Liver (tissue), 8 donors: ENCODE measurements at regions not wholly inside any gene's neighbourhood (a gene's known extent, or its start where the extent isn't known, plus 50 kb on each side); places are given as distances from the start of the nearest gene placed in this dataset.

Experiments used
- DNase-seq: peaks from one replicate; pipeline ENCODE4 v3.0.0-alpha.2; 2017; ENCODE audit warnings: low spot score
- H3K27ac ChIP-seq, 2 donors: one replicate each; pipeline ENCODE4 v1.7.0; 2013; ENCODE audit warnings: inconsistent platforms in 2 of 2, low read length in 2 of 2, control low read depth in 1 of 2, low read depth in 1 of 2, mild to moderate bottlenecking in 1 of 2
- H3K27me3 ChIP-seq, 4 donors: one replicate each; pipeline versions ENCODE4 v1.6.1 to v1.7.0; 2013; ENCODE audit warnings: low read length in 3 of 4, inconsistent platforms in 1 of 4, mild to moderate bottlenecking in 1 of 4, moderate library complexity in 1 of 4; ENCODE audit not compliant: control insufficient read depth in 4 of 4, insufficient read depth in 4 of 4
- H3K36me3 ChIP-seq, 4 donors: one replicate each; pipeline versions ENCODE4 v1.6.1 to v1.7.0; 2013; ENCODE audit warnings: low read length in 3 of 4, mild to moderate bottlenecking in 3 of 4, low read depth in 1 of 4, moderate library complexity in 1 of 4; ENCODE audit not compliant: control insufficient read depth in 4 of 4, insufficient read depth in 3 of 4
- H3K4me1 ChIP-seq, 4 donors: one replicate each; pipeline versions ENCODE4 v1.6.1 to v1.7.0; 2013; ENCODE audit warnings: low read length in 3 of 4, mild to moderate bottlenecking in 3 of 4, moderate library complexity in 1 of 4; ENCODE audit not compliant: control insufficient read depth in 4 of 4, insufficient read depth in 4 of 4
- H3K4me3 ChIP-seq, 3 donors: one replicate each; pipeline versions ENCODE4 v1.6.1 to v1.7.0; 2013; ENCODE audit warnings: low read length in 3 of 3, control low read depth in 1 of 3, low read depth in 1 of 3, mild to moderate bottlenecking in 1 of 3
- H3K9ac ChIP-seq, 2 donors: one replicate each; pipeline ENCODE4 v1.7.0; 2013; ENCODE audit warnings: low read length in 2 of 2, mild to moderate bottlenecking in 2 of 2, moderate library complexity in 2 of 2, control low read depth in 1 of 2, low read depth in 1 of 2
- H3K9me3 ChIP-seq, 4 donors: one replicate each; pipeline versions ENCODE4 v1.6.1 to v1.7.0; 2013; ENCODE audit warnings: low read length in 3 of 4; ENCODE audit not compliant: control insufficient read depth in 4 of 4
- EGR1 ChIP-seq, 2 donors: IDR thresholded peaks; 2 replicates each; pipeline ENCODE4 v1.6.1; 2016 to 2018; ENCODE audit warnings: antibody characterized with exemption in 2 of 2, low read depth in 2 of 2
- FOXA1 ChIP-seq: IDR thresholded peaks from 2 replicates; pipeline ENCODE4 v1.6.1; 2016; ENCODE audit warnings: antibody characterized with exemption
- FOXA2 ChIP-seq: IDR thresholded peaks from 2 replicates; pipeline ENCODE4 v1.6.1; 2016; ENCODE audit warnings: antibody characterized with exemption
- HNF4G ChIP-seq: IDR thresholded peaks from 2 replicates; pipeline ENCODE4 v1.6.1; 2016; ENCODE audit warnings: antibody characterized with exemption
- NR2F2 ChIP-seq: IDR thresholded peaks from 2 replicates; pipeline ENCODE4 v1.6.1; 2016; ENCODE audit warnings: antibody characterized with exemption
- REST ChIP-seq: IDR thresholded peaks from 2 replicates; pipeline ENCODE4 v1.6.1; 2016; ENCODE audit warnings: antibody characterized with exemption, mild to moderate bottlenecking
- RXRA ChIP-seq, 2 donors: IDR thresholded peaks; 2 replicates each; pipeline ENCODE4 v1.6.1; 2017 to 2018; ENCODE audit warnings: antibody characterized with exemption in 2 of 2, mild to moderate bottlenecking in 1 of 2
- SP1 ChIP-seq: IDR thresholded peaks from 2 replicates; pipeline ENCODE4 v1.6.1; 2018; ENCODE audit warnings: antibody characterized with exemption, mild to moderate bottlenecking
- TAF1 ChIP-seq: conservative IDR thresholded peaks from 2 replicates; pipeline ENCODE4 v1.6.1; 2016; ENCODE audit warnings: antibody characterized with exemption, mild to moderate bottlenecking
- YY1 ChIP-seq: IDR thresholded peaks from 2 replicates; pipeline ENCODE4 v1.6.1; 2016; ENCODE audit warnings: antibody characterized with exemption, mild to moderate bottlenecking
- ZBTB33 ChIP-seq: IDR thresholded peaks from 2 replicates; pipeline ENCODE4 v1.6.1; 2016; ENCODE audit warnings: antibody characterized with exemption
- WGBS: extraction: QIAGEN DNeasy Blood & Tissue Kit; methylation state at CpG from one replicate; pipeline ENCODE4 v1.1.7; 2013; 5-methylcytosine and 5-hydroxymethylcytosine counted together
- TF ChIP-seq, protein P1 (sequence below): IDR thresholded peaks from 2 replicates; pipeline ENCODE4 v1.6.1; 2016; ENCODE audit warnings: antibody characterized with exemption
- TF ChIP-seq, protein P2 (sequence below): IDR thresholded peaks from 2 replicates; pipeline ENCODE4 v1.6.1; 2016; ENCODE audit warnings: antibody characterized with exemption
- TF ChIP-seq, protein P3 (sequence below): fragments of 150-350 bp; IDR thresholded peaks from 2 replicates; pipeline ENCODE4 v1.5.1; 2017; ENCODE audit warnings: improper control_type of control experiment, low read depth, low read length; ENCODE audit not compliant: missing input control
- donor health status: healthy.
- donor health status: healthy.
- donor health status: healthy.
- donor health status: healthy.
- donor health status: healthy.

- no peak for TF ChIP-seq FOXA1
- no peak for TF ChIP-seq REST
- DNase-seq, result no peak
- H3K27ac ChIP-seq, result no peak overlapping the region
- H3K36me3 ChIP-seq, result no peaks in the 10 kb centered on the region
- no peak overlapping the region for H3K4me3 ChIP-seq
- no peak overlapping the region for H3K9ac ChIP-seq
- H3K4me1 ChIP-seq, result no peaks in the 10 kb centered on the region
- no peaks in the 10 kb centered on the region for H3K9me3 ChIP-seq
- no peaks in the 10 kb centered on the region for H3K27me3 ChIP-seq
- WGBS, result 80% methylated on average over 7 of the region's 7 CpGs
These were observed 357.1 kb downstream of the ZPLD1 start for GRCh38 chr3:102791641-102792589.

GRCh38 chr3:102796804-102797203 is 362.0 kb downstream of the ZPLD1 start:
- H3K9ac ChIP-seq, result no peak overlapping the region
- H3K9me3 ChIP-seq, result no peaks in the 10 kb centered on the region
- H3K27me3 ChIP-seq, result no peaks in the 10 kb centered on the region
- no peaks in the 10 kb centered on the region for H3K36me3 ChIP-seq
- WGBS, result 79% methylated on average over 4 of the region's 4 CpGs
- DNase-seq, result no peak
- no peaks in the 10 kb centered on the region for H3K4me1 ChIP-seq
- TF ChIP-seq HNF4G, result no peak
- H3K27ac ChIP-seq, result no peak overlapping the region
- H3K4me3 ChIP-seq, result no peak overlapping the region

GRCh38 chr3:102802819-102803420 is 368.1 kb downstream of the ZPLD1 start:
- Histone ChIP-seq H3K27me3 (no peaks in the 10 kb centered on the region), H3K27ac (no peak overlapping the region), H3K4me1 (no peaks in the 10 kb centered on the region), H3K9me3 (no peaks in the 10 kb centered on the region), H3K36me3 (no peaks in the 10 kb centered on the region), H3K9ac (no peak overlapping the region), H3K4me3 (no peak overlapping the region)
- WGBS, result 95% methylated on average over 1 of the region's 1 CpG
- no peak for DNase-seq
- TF ChIP-seq NR2F2 (no peak), TAF1 (no peak), FOXA1 (no peak), HNF4G (no peak), RXRA (IDR thresholded peaks at IDR 0.05) (no peak), FOXA2 (no peak), EGR1 (IDR thresholded peaks at IDR 0.05; ENCODE audit: low read depth in 2 of 2) (no peak), ZBTB33 (no peak), REST (no peak), YY1 (no peak), SP1 (no peak)
- TF ChIP-seq, protein P1, sequence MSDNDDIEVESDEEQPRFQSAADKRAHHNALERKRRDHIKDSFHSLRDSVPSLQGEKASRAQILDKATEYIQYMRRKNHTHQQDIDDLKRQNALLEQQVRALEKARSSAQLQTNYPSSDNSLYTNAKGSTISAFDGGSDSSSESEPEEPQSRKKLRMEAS, result no peak
- TF ChIP-seq, protein P2, sequence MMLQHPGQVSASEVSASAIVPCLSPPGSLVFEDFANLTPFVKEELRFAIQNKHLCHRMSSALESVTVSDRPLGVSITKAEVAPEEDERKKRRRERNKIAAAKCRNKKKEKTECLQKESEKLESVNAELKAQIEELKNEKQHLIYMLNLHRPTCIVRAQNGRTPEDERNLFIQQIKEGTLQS, result no peak
- TF ChIP-seq, protein P3, sequence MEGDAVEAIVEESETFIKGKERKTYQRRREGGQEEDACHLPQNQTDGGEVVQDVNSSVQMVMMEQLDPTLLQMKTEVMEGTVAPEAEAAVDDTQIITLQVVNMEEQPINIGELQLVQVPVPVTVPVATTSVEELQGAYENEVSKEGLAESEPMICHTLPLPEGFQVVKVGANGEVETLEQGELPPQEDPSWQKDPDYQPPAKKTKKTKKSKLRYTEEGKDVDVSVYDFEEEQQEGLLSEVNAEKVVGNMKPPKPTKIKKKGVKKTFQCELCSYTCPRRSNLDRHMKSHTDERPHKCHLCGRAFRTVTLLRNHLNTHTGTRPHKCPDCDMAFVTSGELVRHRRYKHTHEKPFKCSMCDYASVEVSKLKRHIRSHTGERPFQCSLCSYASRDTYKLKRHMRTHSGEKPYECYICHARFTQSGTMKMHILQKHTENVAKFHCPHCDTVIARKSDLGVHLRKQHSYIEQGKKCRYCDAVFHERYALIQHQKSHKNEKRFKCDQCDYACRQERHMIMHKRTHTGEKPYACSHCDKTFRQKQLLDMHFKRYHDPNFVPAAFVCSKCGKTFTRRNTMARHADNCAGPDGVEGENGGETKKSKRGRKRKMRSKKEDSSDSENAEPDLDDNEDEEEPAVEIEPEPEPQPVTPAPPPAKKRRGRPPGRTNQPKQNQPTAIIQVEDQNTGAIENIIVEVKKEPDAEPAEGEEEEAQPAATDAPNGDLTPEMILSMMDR, result no peak
